ENCODE measurements at regions not wholly inside any gene's neighbourhood (a gene's known extent, or its start where the extent isn't known, plus 50 kb on each side); places are given as distances from the start of the nearest gene placed in this dataset.

GRCh38 chr1:243903895-243904294, 53.9 kb upstream of the AKT3 start:
- TF ChIP-seq CTCF (IDR thresholded peaks at IDR 0.05) (no peak), POLR2AphosphoS5 (IDR thresholded peaks at IDR 0.05) (no peak), POLR2A (IDR thresholded peaks at IDR 0.05) (no peak), EP300 (IDR thresholded peaks at IDR 0.05) (no peak)
